ENCODE measurements at regions not wholly inside any gene's neighbourhood (a gene's known extent, or its start where the extent isn't known, plus 50 kb on each side); places are given as distances from the start of the nearest gene placed in this dataset.

GRCh38 chr6:102766963-102767362 lies 1373.5 kb downstream of the GRIK2 start:
- no peak overlapping the region for H3K27ac ChIP-seq (ENCODE audit: low read depth in 1 of 2, low read length in 1 of 2)
- no peak for ATAC-seq (ENCODE audit: insufficient read depth, low FRiP score)
- no peak overlapping the region for H3K4me3 ChIP-seq
- TF ChIP-seq CTCF (IDR thresholded peaks at IDR 0.05; ENCODE audit: control extremely low read depth, extremely low read depth), result no peak
- no peak overlapping the region for H3K9ac ChIP-seq (ENCODE audit: insufficient read depth in 1 of 2, low read length in 2 of 2)
- DNase-seq, result peak in 1 of 3 donors; percentile 16
- H3K4me1 ChIP-seq (ENCODE audit: control insufficient read depth in 5 of 5, insufficient read depth in 5 of 5, low read length in 5 of 5), result no peaks in the 10 kb centered on the region
- 83 to 89% methylated on average over 2 of the region's 2 CpGs for WGBS, 2 donors
- no peaks in the 10 kb centered on the region for H3K36me3 ChIP-seq (ENCODE audit: control insufficient read depth in 4 of 4, insufficient read depth in 4 of 4, low read length in 4 of 4)
- peaks cover 0 to 3% (median 0%) of the 10 kb centered on the region in 4 donors for H3K9me3 ChIP-seq (ENCODE audit: control insufficient read depth in 4 of 4, insufficient read depth in 3 of 4, low read length in 3 of 4)
- no peaks in the 10 kb centered on the region for H3K27me3 ChIP-seq (ENCODE audit: control insufficient read depth in 3 of 3, insufficient read depth in 3 of 3, low read length in 2 of 3)

GRCh38 chr6:102764317-102764716 lies 1370.8 kb downstream of the GRIK2 start:
- Histone ChIP-seq H3K27me3 (ENCODE audit: control insufficient read depth in 3 of 3, insufficient read depth in 3 of 3, low read length in 2 of 3) (no peaks in the 10 kb centered on the region), H3K4me1 (ENCODE audit: control insufficient read depth in 5 of 5, insufficient read depth in 5 of 5, low read length in 5 of 5) (no peaks in the 10 kb centered on the region), H3K9ac (ENCODE audit: insufficient read depth in 1 of 2, low read length in 2 of 2) (no peak overlapping the region), H3K27ac (ENCODE audit: low read depth in 1 of 2, low read length in 1 of 2) (no peak overlapping the region), H3K36me3 (ENCODE audit: control insufficient read depth in 4 of 4, insufficient read depth in 4 of 4, low read length in 4 of 4) (no peaks in the 10 kb centered on the region), H3K4me3 (no peak overlapping the region), H3K9me3 (ENCODE audit: control insufficient read depth in 4 of 4, insufficient read depth in 3 of 4, low read length in 3 of 4) (peaks cover 0 to 3% (median 0%) of the 10 kb centered on the region in 4 donors)
- ATAC-seq (ENCODE audit: insufficient read depth, low FRiP score) (no peak), DNase-seq (no peak)
- WGBS, 2 donors, result 83 to 85% methylated on average over 10 of the region's 10 CpGs
- TF ChIP-seq CTCF (IDR thresholded peaks at IDR 0.05; ENCODE audit: control extremely low read depth, extremely low read depth), result no peak

- Histone ChIP-seq H3K9ac (ENCODE audit: insufficient read depth in 1 of 2, low read length in 2 of 2) (no peak overlapping the region), H3K27ac (ENCODE audit: low read depth in 1 of 2, low read length in 1 of 2) (no peak overlapping the region), H3K4me1 (ENCODE audit: control insufficient read depth in 5 of 5, insufficient read depth in 5 of 5, low read length in 5 of 5) (no peaks in the 10 kb centered on the region), H3K36me3 (ENCODE audit: control insufficient read depth in 4 of 4, insufficient read depth in 4 of 4, low read length in 4 of 4) (no peaks in the 10 kb centered on the region), H3K27me3 (ENCODE audit: control insufficient read depth in 3 of 3, insufficient read depth in 3 of 3, low read length in 2 of 3) (no peaks in the 10 kb centered on the region), H3K4me3 (no peak overlapping the region), H3K9me3 (ENCODE audit: control insufficient read depth in 4 of 4, insufficient read depth in 3 of 4, low read length in 3 of 4) (peaks cover 0 to 3% (median 0%) of the 10 kb centered on the region in 4 donors)
- DNase-seq, result no peak
- no peak for ATAC-seq (ENCODE audit: insufficient read depth, low FRiP score)
- WGBS, 2 donors, result 86 to 94% methylated on average over 2 of the region's 2 CpGs
- TF ChIP-seq CTCF (IDR thresholded peaks at IDR 0.05; ENCODE audit: control extremely low read depth, extremely low read depth), result no peak
Observed at GRCh38 chr6:102763891-102764290, 1370.4 kb downstream of the GRIK2 start.

GRCh38 chr6:102761872-102762271 lies 1368.4 kb downstream of the GRIK2 start:
- Histone ChIP-seq H3K36me3 (ENCODE audit: control insufficient read depth in 4 of 4, insufficient read depth in 4 of 4, low read length in 4 of 4) (no peaks in the 10 kb centered on the region), H3K27me3 (ENCODE audit: control insufficient read depth in 3 of 3, insufficient read depth in 3 of 3, low read length in 2 of 3) (no peaks in the 10 kb centered on the region), H3K9ac (ENCODE audit: insufficient read depth in 1 of 2, low read length in 2 of 2) (no peak overlapping the region), H3K9me3 (ENCODE audit: control insufficient read depth in 4 of 4, insufficient read depth in 3 of 4, low read length in 3 of 4) (no peaks in the 10 kb centered on the region), H3K27ac (ENCODE audit: low read depth in 1 of 2, low read length in 1 of 2) (no peak overlapping the region), H3K4me1 (ENCODE audit: control insufficient read depth in 5 of 5, insufficient read depth in 5 of 5, low read length in 5 of 5) (no peaks in the 10 kb centered on the region), H3K4me3 (no peak overlapping the region)
- DNase-seq (no peak), ATAC-seq (ENCODE audit: insufficient read depth, low FRiP score) (no peak)
- no peak for TF ChIP-seq CTCF (IDR thresholded peaks at IDR 0.05; ENCODE audit: control extremely low read depth, extremely low read depth)
- 81 to 83% methylated on average over 4 of the region's 4 CpGs for WGBS, 2 donors
